ENCODE measurements at regions not wholly inside any gene's neighbourhood (a gene's known extent, or its start where the extent isn't known, plus 50 kb on each side); places are given as distances from the start of the nearest gene placed in this dataset.

DNA sequence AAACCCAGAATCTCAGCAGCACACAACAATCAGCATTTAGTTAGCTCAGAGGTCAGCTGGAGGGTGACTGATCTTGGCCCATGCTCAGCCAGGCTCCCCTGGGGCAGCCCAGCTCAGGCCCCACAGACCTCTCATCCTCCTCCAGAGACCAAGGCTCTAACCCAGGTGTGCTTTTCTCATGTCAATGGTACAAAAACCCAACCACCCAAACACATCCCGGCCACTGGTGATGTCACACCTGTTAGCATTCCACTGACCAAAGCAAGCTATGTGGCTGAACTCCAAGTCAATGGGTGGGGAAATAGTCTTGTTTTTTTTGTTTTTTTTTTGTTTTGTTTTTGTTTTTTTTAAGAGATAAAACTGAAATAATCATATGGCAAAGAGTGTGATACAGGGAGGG, 77.5 kb downstream of the CYTL1 start:
- Mint-ChIP-seq H3K27ac (ENCODE audit: unreplicated experiment) (no peak overlapping the region), H3K4me3 (no peak overlapping the region), H3K4me1 (peaks cover 10% of the 10 kb centered on the region), H3K36me3 (ENCODE audit: low read depth) (no peaks in the 10 kb centered on the region), H3K9me3 (no peaks in the 10 kb centered on the region), H3K27me3 (ENCODE audit: low read depth) (no peaks in the 10 kb centered on the region)
- DNase-seq (ENCODE audit: low read depth, low spot score): no peak
- TF ChIP-seq, protein P1, sequence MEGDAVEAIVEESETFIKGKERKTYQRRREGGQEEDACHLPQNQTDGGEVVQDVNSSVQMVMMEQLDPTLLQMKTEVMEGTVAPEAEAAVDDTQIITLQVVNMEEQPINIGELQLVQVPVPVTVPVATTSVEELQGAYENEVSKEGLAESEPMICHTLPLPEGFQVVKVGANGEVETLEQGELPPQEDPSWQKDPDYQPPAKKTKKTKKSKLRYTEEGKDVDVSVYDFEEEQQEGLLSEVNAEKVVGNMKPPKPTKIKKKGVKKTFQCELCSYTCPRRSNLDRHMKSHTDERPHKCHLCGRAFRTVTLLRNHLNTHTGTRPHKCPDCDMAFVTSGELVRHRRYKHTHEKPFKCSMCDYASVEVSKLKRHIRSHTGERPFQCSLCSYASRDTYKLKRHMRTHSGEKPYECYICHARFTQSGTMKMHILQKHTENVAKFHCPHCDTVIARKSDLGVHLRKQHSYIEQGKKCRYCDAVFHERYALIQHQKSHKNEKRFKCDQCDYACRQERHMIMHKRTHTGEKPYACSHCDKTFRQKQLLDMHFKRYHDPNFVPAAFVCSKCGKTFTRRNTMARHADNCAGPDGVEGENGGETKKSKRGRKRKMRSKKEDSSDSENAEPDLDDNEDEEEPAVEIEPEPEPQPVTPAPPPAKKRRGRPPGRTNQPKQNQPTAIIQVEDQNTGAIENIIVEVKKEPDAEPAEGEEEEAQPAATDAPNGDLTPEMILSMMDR (conservative IDR thresholded peaks at IDR 0.05): no peak

- Mint-ChIP-seq H3K4me1 (peaks cover 10% of the 10 kb centered on the region), H3K4me3 (no peak overlapping the region), H3K27me3 (ENCODE audit: low read depth) (no peaks in the 10 kb centered on the region), H3K36me3 (ENCODE audit: low read depth) (no peaks in the 10 kb centered on the region), H3K27ac (ENCODE audit: unreplicated experiment) (no peak overlapping the region), H3K9me3 (no peaks in the 10 kb centered on the region)
- TF ChIP-seq, protein P1 (conservative IDR thresholded peaks at IDR 0.05): no peak
- DNase-seq (ENCODE audit: low read depth, low spot score): no peak
Observed at GRCh38 chr4:4942658-4943057, 76.6 kb downstream of the CYTL1 start.

DNA sequence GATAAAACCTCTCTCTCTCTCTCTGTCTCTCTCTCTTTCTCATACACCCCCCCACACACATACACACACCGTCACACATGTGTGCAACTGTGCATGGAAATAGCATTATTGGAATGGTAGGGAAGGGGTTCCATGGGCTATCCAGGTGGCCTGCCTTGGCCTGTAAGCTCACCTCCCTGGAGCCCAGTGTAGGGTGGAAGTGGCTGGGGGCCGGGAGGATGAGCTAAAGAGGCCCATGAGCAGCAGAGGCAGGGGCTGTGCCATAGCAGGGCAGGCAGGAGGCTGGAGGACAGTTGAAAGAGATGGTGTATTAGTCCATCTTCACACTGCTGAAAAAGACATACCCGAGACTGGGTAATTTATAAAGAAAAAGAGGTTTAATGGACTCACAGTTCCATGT, 74.2 kb downstream of the CYTL1 start:
- Mint-ChIP-seq H3K27ac (ENCODE audit: unreplicated experiment) (no peak overlapping the region), H3K36me3 (ENCODE audit: low read depth) (no peaks in the 10 kb centered on the region)

GRCh38 chr4:4945829-4946228, 73.4 kb downstream of the CYTL1 start:
- no peak overlapping the region for H3K4me3 Mint-ChIP-seq
- no peaks in the 10 kb centered on the region for H3K4me1 Mint-ChIP-seq
- no peak overlapping the region for H3K27ac Mint-ChIP-seq (ENCODE audit: unreplicated experiment)
- TF ChIP-seq, protein P1 (conservative IDR thresholded peaks at IDR 0.05): no peak
- DNase-seq (ENCODE audit: low read depth, low spot score): no peak
- no peaks in the 10 kb centered on the region for H3K27me3 Mint-ChIP-seq (ENCODE audit: low read depth)
- H3K9me3 Mint-ChIP-seq: no peaks in the 10 kb centered on the region
- no peaks in the 10 kb centered on the region for H3K36me3 Mint-ChIP-seq (ENCODE audit: low read depth)

More for the DNA sequence above, 74.2 kb downstream of the CYTL1 start:
- no peak for DNase-seq (ENCODE audit: low read depth, low spot score)
- H3K27me3 Mint-ChIP-seq (ENCODE audit: low read depth): no peaks in the 10 kb centered on the region
- TF ChIP-seq, protein P1 (conservative IDR thresholded peaks at IDR 0.05): no peak
- no peak overlapping the region for H3K4me3 Mint-ChIP-seq
- H3K4me1 Mint-ChIP-seq: peaks cover 1% of the 10 kb centered on the region
- H3K9me3 Mint-ChIP-seq: no peaks in the 10 kb centered on the region

GRCh38 chr4:4946416-4946815, 72.8 kb downstream of the CYTL1 start:
- TF ChIP-seq, protein P1 (conservative IDR thresholded peaks at IDR 0.05): no peak
- DNase-seq (ENCODE audit: low read depth, low spot score): no peak
- Mint-ChIP-seq H3K9me3 (no peaks in the 10 kb centered on the region), H3K4me1 (no peaks in the 10 kb centered on the region), H3K27ac (ENCODE audit: unreplicated experiment) (no peak overlapping the region), H3K4me3 (no peak overlapping the region), H3K36me3 (ENCODE audit: low read depth) (no peaks in the 10 kb centered on the region), H3K27me3 (ENCODE audit: low read depth) (no peaks in the 10 kb centered on the region)

DNA sequence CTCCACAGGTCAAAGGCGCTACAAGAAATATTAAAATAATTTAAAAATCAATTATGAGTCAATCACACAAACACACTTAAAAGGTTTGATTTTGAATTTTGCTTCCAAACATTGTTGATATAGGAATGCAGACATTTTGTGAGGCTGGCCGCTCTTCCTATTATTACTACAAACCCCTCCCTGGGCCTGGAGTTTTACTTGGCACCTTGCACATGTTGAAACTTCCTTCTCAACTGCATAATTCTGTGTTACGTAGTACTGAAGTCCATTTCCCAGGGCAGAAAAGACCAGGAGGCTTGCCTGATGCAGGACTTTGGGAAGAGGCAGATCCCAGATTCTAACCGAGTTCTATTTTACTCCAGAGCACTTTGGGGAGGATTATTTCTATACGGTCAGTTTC, 71.5 kb downstream of the CYTL1 start:
- TF ChIP-seq, protein P1 (conservative IDR thresholded peaks at IDR 0.05): no peak
- no peak for DNase-seq (ENCODE audit: low read depth, low spot score)
- Mint-ChIP-seq H3K4me3 (no peak overlapping the region), H3K4me1 (no peaks in the 10 kb centered on the region), H3K27me3 (ENCODE audit: low read depth) (no peaks in the 10 kb centered on the region), H3K9me3 (no peaks in the 10 kb centered on the region), H3K27ac (ENCODE audit: unreplicated experiment) (no peak overlapping the region), H3K36me3 (ENCODE audit: low read depth) (no peaks in the 10 kb centered on the region)

Data from neural crest cell (in vitro differentiated cells).